ENCODE measurements at regions not wholly inside any gene's neighbourhood (a gene's known extent, or its start where the extent isn't known, plus 50 kb on each side); places are given as distances from the start of the nearest gene placed in this dataset.

- TF ChIP-seq CTCF (IDR thresholded peaks at IDR 0.05): no peak
- no peak for TF ChIP-seq POLR2A (IDR thresholded peaks at IDR 0.05)
- TF ChIP-seq EP300 (IDR thresholded peaks at IDR 0.05): no peak
- TF ChIP-seq POLR2AphosphoS5 (IDR thresholded peaks at IDR 0.05): no peak
Measured at GRCh38 chr6:82679232-82679631, 315.6 kb downstream of the TPBG start.
